ENCODE measurements at regions not wholly inside any gene's neighbourhood (a gene's known extent, or its start where the extent isn't known, plus 50 kb on each side); places are given as distances from the start of the nearest gene placed in this dataset.
"Not testable (repeated sequence)": the region's sequence is repeated elsewhere in the genome, so short reads cannot be mapped to it uniquely, and the experiment has no call there.

- Histone ChIP-seq H3K9ac (ENCODE audit: low read length) (no peak overlapping the region), H3K4me3 (ENCODE audit: low read length) (no peak overlapping the region), H3K9me3 (ENCODE audit: control insufficient read depth, low read depth, low read length) (no peaks in the 10 kb centered on the region), H3K4me1 (ENCODE audit: control insufficient read depth, low read depth, low read length) (no peaks in the 10 kb centered on the region), H3K27ac (ENCODE audit: low read length) (no peak overlapping the region), H3K36me3 (ENCODE audit: control insufficient read depth, low read depth, low read length) (no peaks in the 10 kb centered on the region), H3K27me3 (ENCODE audit: control insufficient read depth, insufficient read depth, low read length) (no peaks in the 10 kb centered on the region)
These were observed 387.0 kb upstream of the PROK2 start for GRCh38 chr3:72171946-72172345.

DNA sequence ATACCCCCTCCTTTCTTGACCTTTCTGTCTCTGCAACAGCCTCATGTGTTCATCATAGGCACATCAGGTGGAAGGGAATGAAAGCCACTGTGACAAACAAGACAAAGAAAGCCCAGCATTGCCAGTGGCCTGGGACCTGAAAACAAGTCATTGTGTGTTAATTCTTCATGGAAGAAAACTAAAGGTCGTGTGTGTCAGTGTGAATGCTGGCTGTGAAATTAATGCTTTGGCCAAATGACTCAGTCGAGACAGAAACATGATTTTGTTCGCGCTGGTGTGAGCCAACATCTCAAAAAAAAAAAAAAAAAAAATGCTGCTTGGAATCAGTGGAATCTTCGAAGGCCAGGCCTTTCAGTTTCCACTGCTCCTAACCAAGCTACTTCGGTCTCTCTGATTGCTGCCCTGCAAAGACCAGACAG is 386.5 kb upstream of the PROK2 start:
- no peaks in the 10 kb centered on the region for H3K4me1 ChIP-seq (ENCODE audit: control insufficient read depth, low read depth, low read length)
- H3K9me3 ChIP-seq (ENCODE audit: control insufficient read depth, low read depth, low read length): no peaks in the 10 kb centered on the region
- no peak overlapping the region for H3K27ac ChIP-seq (ENCODE audit: low read length)
- no peak overlapping the region for H3K4me3 ChIP-seq (ENCODE audit: low read length)
- H3K9ac ChIP-seq (ENCODE audit: low read length): no peak overlapping the region
- H3K36me3 ChIP-seq (ENCODE audit: control insufficient read depth, low read depth, low read length): no peaks in the 10 kb centered on the region
- H3K27me3 ChIP-seq (ENCODE audit: control insufficient read depth, insufficient read depth, low read length): no peaks in the 10 kb centered on the region

GRCh38 chr3:72169561-72170472 is 384.9 kb upstream of the PROK2 start:
- no peaks in the 10 kb centered on the region for H3K36me3 ChIP-seq (ENCODE audit: control insufficient read depth, low read depth, low read length)
- no peaks in the 10 kb centered on the region for H3K27me3 ChIP-seq (ENCODE audit: control insufficient read depth, insufficient read depth, low read length)
- H3K27ac ChIP-seq (ENCODE audit: low read length): no peak overlapping the region
- H3K9ac ChIP-seq (ENCODE audit: low read length): no peak overlapping the region
- H3K9me3 ChIP-seq (ENCODE audit: control insufficient read depth, low read depth, low read length): no peaks in the 10 kb centered on the region
- H3K4me3 ChIP-seq (ENCODE audit: low read length): no peak overlapping the region
- H3K4me1 ChIP-seq (ENCODE audit: control insufficient read depth, low read depth, low read length): no peaks in the 10 kb centered on the region

DNA sequence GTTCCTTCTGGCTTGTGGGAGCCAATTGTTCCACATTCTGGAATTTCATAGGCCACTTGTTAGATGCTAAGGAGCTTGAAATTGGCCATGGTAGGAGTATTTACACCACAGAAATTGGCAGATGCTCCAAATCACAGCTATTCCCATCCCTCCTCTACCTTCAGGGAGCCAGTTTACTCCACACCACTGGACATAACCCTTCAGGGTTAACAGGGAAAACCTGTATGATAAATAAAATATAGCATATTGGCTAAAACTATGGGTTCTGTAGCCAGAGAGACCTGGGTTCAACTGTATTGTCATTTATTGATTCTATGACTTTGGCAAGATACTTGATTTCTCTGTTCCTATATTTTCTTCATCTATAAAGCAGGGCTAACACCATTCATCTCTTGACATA is 384.2 kb upstream of the PROK2 start:
- Histone ChIP-seq H3K27me3 (ENCODE audit: control insufficient read depth, insufficient read depth, low read length) (no peaks in the 10 kb centered on the region), H3K27ac (ENCODE audit: low read length) (no peak overlapping the region), H3K9me3 (ENCODE audit: control insufficient read depth, low read depth, low read length) (no peaks in the 10 kb centered on the region), H3K4me3 (ENCODE audit: low read length) (no peak overlapping the region), H3K36me3 (ENCODE audit: control insufficient read depth, low read depth, low read length) (no peaks in the 10 kb centered on the region), H3K4me1 (ENCODE audit: control insufficient read depth, low read depth, low read length) (no peaks in the 10 kb centered on the region), H3K9ac (ENCODE audit: low read length) (no peak overlapping the region)

GRCh38 chr3:72165808-72166207 is 380.9 kb upstream of the PROK2 start:
- no peaks in the 10 kb centered on the region for H3K4me1 ChIP-seq (ENCODE audit: control insufficient read depth, low read depth, low read length)
- H3K4me3 ChIP-seq (ENCODE audit: low read length): no peak overlapping the region

DNA sequence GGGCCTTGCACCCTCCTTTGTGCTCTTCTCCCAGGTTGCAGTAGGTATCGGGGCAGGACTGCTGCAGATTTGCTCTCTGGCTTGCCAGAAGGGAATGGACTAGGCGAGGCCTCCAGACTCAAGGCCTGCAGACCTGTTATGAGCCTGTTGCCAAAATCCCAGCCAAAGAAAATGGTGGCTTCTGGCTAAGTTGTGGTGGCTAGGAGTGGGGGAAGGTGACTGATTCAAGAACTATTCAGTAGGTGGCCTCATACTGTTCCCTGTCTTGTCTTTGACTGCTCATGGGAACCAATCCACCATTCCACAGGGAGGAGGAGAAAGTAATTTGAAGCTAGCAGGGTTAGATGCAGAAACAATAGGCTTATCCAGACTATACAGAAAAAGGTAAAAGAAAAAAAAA is 380.4 kb upstream of the PROK2 start:
- Histone ChIP-seq H3K36me3 (ENCODE audit: control insufficient read depth, low read depth, low read length) (no peaks in the 10 kb centered on the region), H3K9ac (ENCODE audit: low read length) (no peak overlapping the region), H3K27ac (ENCODE audit: low read length) (no peak overlapping the region), H3K4me3 (ENCODE audit: low read length) (no peak overlapping the region), H3K4me1 (ENCODE audit: control insufficient read depth, low read depth, low read length) (no peaks in the 10 kb centered on the region), H3K9me3 (ENCODE audit: control insufficient read depth, low read depth, low read length) (no peaks in the 10 kb centered on the region), H3K27me3 (ENCODE audit: control insufficient read depth, insufficient read depth, low read length) (no peaks in the 10 kb centered on the region)

More at GRCh38 chr3:72165808-72166207, 380.9 kb upstream of the PROK2 start:
- no peaks in the 10 kb centered on the region for H3K36me3 ChIP-seq (ENCODE audit: control insufficient read depth, low read depth, low read length)
- no peak overlapping the region for H3K27ac ChIP-seq (ENCODE audit: low read length)
- H3K9ac ChIP-seq (ENCODE audit: low read length): no peak overlapping the region
- no peaks in the 10 kb centered on the region for H3K9me3 ChIP-seq (ENCODE audit: control insufficient read depth, low read depth, low read length)
- H3K27me3 ChIP-seq (ENCODE audit: control insufficient read depth, insufficient read depth, low read length): no peaks in the 10 kb centered on the region

DNA sequence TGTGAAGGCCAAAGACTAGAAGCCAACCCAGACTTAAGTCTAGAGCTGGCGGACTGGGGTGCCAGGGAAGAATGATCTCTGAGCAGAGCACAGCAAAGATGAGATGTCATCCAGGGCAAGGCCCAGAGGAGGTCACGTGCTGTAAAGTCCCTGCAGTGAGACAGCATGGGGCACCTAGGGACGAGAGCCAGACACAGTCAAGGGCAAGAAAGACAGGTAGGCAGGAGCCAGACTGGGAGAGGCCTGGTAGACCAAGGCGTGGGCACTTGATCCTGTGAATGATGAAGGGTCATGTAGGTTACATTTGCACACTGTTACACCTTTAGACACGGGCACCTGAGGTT is 379.7 kb upstream of the PROK2 start:
- H3K36me3 ChIP-seq (ENCODE audit: control insufficient read depth, low read depth, low read length): no peaks in the 10 kb centered on the region
- no peak overlapping the region for H3K27ac ChIP-seq (ENCODE audit: low read length)
- no peaks in the 10 kb centered on the region for H3K4me1 ChIP-seq (ENCODE audit: control insufficient read depth, low read depth, low read length)
- H3K9me3 ChIP-seq (ENCODE audit: control insufficient read depth, low read depth, low read length): no peaks in the 10 kb centered on the region
- no peaks in the 10 kb centered on the region for H3K27me3 ChIP-seq (ENCODE audit: control insufficient read depth, insufficient read depth, low read length)
- no peak overlapping the region for H3K9ac ChIP-seq (ENCODE audit: low read length)
- no peak overlapping the region for H3K4me3 ChIP-seq (ENCODE audit: low read length)

GRCh38 chr3:72163809-72164634 is 379.1 kb upstream of the PROK2 start:
- H3K36me3 ChIP-seq (ENCODE audit: control insufficient read depth, low read depth, low read length): no peaks in the 10 kb centered on the region
- H3K9ac ChIP-seq (ENCODE audit: low read length): no peak overlapping the region
- H3K9me3 ChIP-seq (ENCODE audit: control insufficient read depth, low read depth, low read length): no peaks in the 10 kb centered on the region
- H3K27me3 ChIP-seq (ENCODE audit: control insufficient read depth, insufficient read depth, low read length): no peaks in the 10 kb centered on the region
- H3K4me3 ChIP-seq (ENCODE audit: low read length): no peak overlapping the region
- no peak overlapping the region for H3K27ac ChIP-seq (ENCODE audit: low read length)
- H3K4me1 ChIP-seq (ENCODE audit: control insufficient read depth, low read depth, low read length): no peaks in the 10 kb centered on the region

- H3K4me1 ChIP-seq (ENCODE audit: control insufficient read depth, low read depth, low read length): no peaks in the 10 kb centered on the region
- no peaks in the 10 kb centered on the region for H3K9me3 ChIP-seq (ENCODE audit: control insufficient read depth, low read depth, low read length)
- H3K9ac ChIP-seq (ENCODE audit: low read length): no peak overlapping the region
- H3K27ac ChIP-seq (ENCODE audit: low read length): no peak overlapping the region
- H3K27me3 ChIP-seq (ENCODE audit: control insufficient read depth, insufficient read depth, low read length): no peaks in the 10 kb centered on the region
- H3K36me3 ChIP-seq (ENCODE audit: control insufficient read depth, low read depth, low read length): no peaks in the 10 kb centered on the region
- no peak overlapping the region for H3K4me3 ChIP-seq (ENCODE audit: low read length)
These were observed 377.8 kb upstream of the PROK2 start for GRCh38 chr3:72162649-72163184.

- Histone ChIP-seq H3K9ac (ENCODE audit: low read length) (no peak overlapping the region), H3K4me1 (ENCODE audit: control insufficient read depth, low read depth, low read length) (no peaks in the 10 kb centered on the region), H3K27ac (ENCODE audit: low read length) (no peak overlapping the region), H3K9me3 (ENCODE audit: control insufficient read depth, low read depth, low read length) (no peaks in the 10 kb centered on the region), H3K27me3 (ENCODE audit: control insufficient read depth, insufficient read depth, low read length) (no peaks in the 10 kb centered on the region), H3K4me3 (ENCODE audit: low read length) (no peak overlapping the region), H3K36me3 (ENCODE audit: control insufficient read depth, low read depth, low read length) (no peaks in the 10 kb centered on the region)
These were observed 377.1 kb upstream of the PROK2 start for GRCh38 chr3:72161881-72162595.

DNA sequence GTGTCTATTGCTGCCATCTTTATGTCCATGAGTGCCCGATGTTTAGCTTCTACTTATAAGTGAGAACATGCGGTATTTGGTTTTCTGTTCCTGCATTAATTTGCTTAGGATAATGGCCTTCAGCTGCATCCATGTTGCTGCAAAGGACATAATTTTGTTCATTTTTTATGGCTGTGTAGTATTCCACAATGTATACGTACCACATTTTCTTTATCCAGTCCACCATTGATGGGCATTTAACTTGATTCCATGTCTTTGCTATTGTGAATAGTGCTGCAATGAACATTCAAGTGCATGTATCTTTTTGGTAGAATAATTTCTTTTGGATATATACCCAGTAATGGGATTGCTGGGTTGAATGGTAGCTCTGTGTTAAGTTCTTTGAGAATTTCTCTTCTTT is 376.3 kb upstream of the PROK2 start:
- H3K27me3 ChIP-seq (ENCODE audit: control insufficient read depth, insufficient read depth, low read length); H3K4me1 ChIP-seq (ENCODE audit: control insufficient read depth, low read depth, low read length); H3K9me3 ChIP-seq (ENCODE audit: control insufficient read depth, low read depth, low read length); H3K27ac ChIP-seq (ENCODE audit: low read length); H3K9ac ChIP-seq (ENCODE audit: low read length); H3K4me3 ChIP-seq (ENCODE audit: low read length); H3K36me3 ChIP-seq (ENCODE audit: control insufficient read depth, low read depth, low read length): not testable (repeated sequence)
